Natural killer cell (primary cell): ENCODE measurements at regions not wholly inside any gene's neighbourhood (a gene's known extent, or its start where the extent isn't known, plus 50 kb on each side); places are given as distances from the start of the nearest gene placed in this dataset.
A peak's percentile ranks its signal among the peaks of the same experiment; 100 is the strongest.

Source experiments
- ATAC-seq, 3 donors: fragments of 150-1000 bp in 2 of 3; fragments of 200-7000 bp in 1 of 3; cut with Tn5 transposase; 1 replicate in 1 of 3; 2 replicates in 2 of 3; pipeline ENCODE4 v1.10.0; 2021; ENCODE audit warnings: mild to moderate bottlenecking in 2 of 3, moderate library complexity in 2 of 3
- DNase-seq, 2 donors: peaks; one replicate each; pipeline versions ENCODE4 v3.0.0 to v3.0.0-alpha.2; 2013 to 2021; ENCODE audit warnings: mixed read lengths in 1 of 2
- H3K27ac ChIP-seq: one replicate; pipeline ENCODE4 v1.5.1; 2013; ENCODE audit warnings: mild to moderate bottlenecking, low read length
- H3K27me3 ChIP-seq: one replicate; pipeline ENCODE4 v1.6.1; 2013; ENCODE audit warnings: low read length; ENCODE audit not compliant: control insufficient read depth, insufficient read depth
- H3K36me3 ChIP-seq: one replicate; pipeline ENCODE4 v1.6.1; 2013; ENCODE audit warnings: low read length; ENCODE audit not compliant: control insufficient read depth, insufficient read depth
- H3K4me1 ChIP-seq: one replicate; pipeline ENCODE4 v1.6.1; 2013; ENCODE audit warnings: low read length; ENCODE audit not compliant: control insufficient read depth, insufficient read depth
- H3K4me3 ChIP-seq: one replicate; pipeline ENCODE4 v1.5.1; 2013; ENCODE audit warnings: low read length
- H3K9me3 ChIP-seq: one replicate; pipeline ENCODE4 v1.6.1; 2013; ENCODE audit warnings: low read length; ENCODE audit not compliant: control insufficient read depth, insufficient read depth
- H3K27ac Mint-ChIP-seq, 2 donors: one replicate each; pipeline ENCODE4 v1.8.0; 2022; ENCODE audit warnings: mild to moderate bottlenecking in 2 of 2, mixed read lengths in 2 of 2, moderate library complexity in 1 of 2
- H3K27me3 Mint-ChIP-seq, 2 donors: one replicate each; pipeline ENCODE4 v1.8.0; 2022; ENCODE audit warnings: low read depth in 2 of 2, mixed read lengths in 2 of 2
- H3K36me3 Mint-ChIP-seq: one replicate; pipeline ENCODE4 v1.8.0; 2022; ENCODE audit warnings: mixed read lengths
- H3K4me1 Mint-ChIP-seq, 2 donors: one replicate each; pipeline ENCODE4 v1.8.0; 2022; ENCODE audit warnings: mixed read lengths in 2 of 2
- H3K4me3 Mint-ChIP-seq: one replicate; pipeline ENCODE4 v1.8.0; 2022; ENCODE audit warnings: mild to moderate bottlenecking, moderate library complexity, mixed read lengths
- H3K9me3 Mint-ChIP-seq, 2 donors: one replicate each; pipeline ENCODE4 v1.8.0; 2022; ENCODE audit warnings: mixed read lengths in 2 of 2
- CTCF ChIP-seq: fragments of 200-600 bp; IDR thresholded peaks from one replicate; pipeline ENCODE4 v1.8.0; 2022; ENCODE audit warnings: antibody characterized with exemption
- WGBS: methylation state at CpG from one replicate; pipeline ENCODE4 v1.1.7; 2013; ENCODE audit warnings: missing lambda C conversion rate; ENCODE audit not compliant: insufficient coverage; 5-methylcytosine and 5-hydroxymethylcytosine counted together
- intact Hi-C: fragments of 100-400 bp; cut with micrococcal nuclease; formaldehyde crosslinking; loops from one replicate; pipeline ENCODE4 v1.14.2; 2022

- no peak for DNase-seq
- ATAC-seq: no peak
- no peaks in the 10 kb centered on the region for H3K4me1 ChIP-seq
- H3K9me3 ChIP-seq: no peaks in the 10 kb centered on the region
- TF ChIP-seq CTCF: no peak
- Mint-ChIP-seq H3K27ac (no peak overlapping the region), H3K4me1 (no peaks in the 10 kb centered on the region), H3K27me3 (no peaks in the 10 kb centered on the region), H3K9me3 (peaks cover 0 to 3% of the 10 kb centered on the region in 2 donors), H3K36me3 (no peaks in the 10 kb centered on the region), H3K4me3 (no peak overlapping the region)
- WGBS: no CpG with 5 or more reads among the region's 1 CpG
- no peak overlapping the region for H3K4me3 ChIP-seq
- intact Hi-C loops: no loop called here
- H3K27me3 ChIP-seq: no peaks in the 10 kb centered on the region
- no peak overlapping the region for H3K27ac ChIP-seq
- H3K36me3 ChIP-seq: no peaks in the 10 kb centered on the region
Measured at GRCh38 chr6:140684776-140685550, 1310.5 kb upstream of the CITED2 start.

GRCh38 chr6:140677781-140678528, 1303.5 kb upstream of the CITED2 start:
- TF ChIP-seq CTCF: no peak
- H3K4me3 ChIP-seq: no peak overlapping the region
- H3K4me1 ChIP-seq: no peaks in the 10 kb centered on the region
- no peak for ATAC-seq
- H3K27me3 Mint-ChIP-seq: no peaks in the 10 kb centered on the region
- H3K9me3 ChIP-seq: no peaks in the 10 kb centered on the region
- H3K4me3 Mint-ChIP-seq: no peak overlapping the region
- no peaks in the 10 kb centered on the region for H3K4me1 Mint-ChIP-seq
- H3K27ac Mint-ChIP-seq: no peak overlapping the region
- intact Hi-C loops: no loop called here
- H3K27ac ChIP-seq: no peak overlapping the region
- H3K36me3 ChIP-seq: no peaks in the 10 kb centered on the region
- WGBS: 82% methylated on average over 4 of the region's 5 CpGs
- no peak for DNase-seq
- H3K9me3 Mint-ChIP-seq: peaks cover 3 to 9% of the 10 kb centered on the region in 2 donors
- no peaks in the 10 kb centered on the region for H3K36me3 Mint-ChIP-seq
- H3K27me3 ChIP-seq: no peaks in the 10 kb centered on the region

- intact Hi-C loops: no loop called here
Measured at GRCh38 chr6:140671926-140672325, 1297.5 kb upstream of the CITED2 start.

More at GRCh38 chr6:140671926-140672325, 1297.5 kb upstream of the CITED2 start:
- TF ChIP-seq CTCF: no peak
- Histone ChIP-seq H3K4me3 (no peak overlapping the region), H3K27me3 (no peaks in the 10 kb centered on the region), H3K4me1 (no peaks in the 10 kb centered on the region), H3K9me3 (no peaks in the 10 kb centered on the region), H3K27ac (no peak overlapping the region), H3K36me3 (no peaks in the 10 kb centered on the region)
- no peaks in the 10 kb centered on the region for H3K27me3 Mint-ChIP-seq
- WGBS: no CpG with 5 or more reads among the region's 2 CpGs
- peaks cover 2 to 5% of the 10 kb centered on the region in 2 donors for H3K9me3 Mint-ChIP-seq
- H3K36me3 Mint-ChIP-seq: no peaks in the 10 kb centered on the region
- peak in 1 of 2 donors; percentile 2 for DNase-seq
- no peak for ATAC-seq
- no peaks in the 10 kb centered on the region for H3K4me1 Mint-ChIP-seq
- H3K27ac Mint-ChIP-seq: no peak overlapping the region
- no peak overlapping the region for H3K4me3 Mint-ChIP-seq
